ENCODE measurements at regions not wholly inside any gene's neighbourhood (a gene's known extent, or its start where the extent isn't known, plus 50 kb on each side); places are given as distances from the start of the nearest gene placed in this dataset.
A peak's percentile ranks its signal among the peaks of the same experiment; 100 is the strongest.

DNA sequence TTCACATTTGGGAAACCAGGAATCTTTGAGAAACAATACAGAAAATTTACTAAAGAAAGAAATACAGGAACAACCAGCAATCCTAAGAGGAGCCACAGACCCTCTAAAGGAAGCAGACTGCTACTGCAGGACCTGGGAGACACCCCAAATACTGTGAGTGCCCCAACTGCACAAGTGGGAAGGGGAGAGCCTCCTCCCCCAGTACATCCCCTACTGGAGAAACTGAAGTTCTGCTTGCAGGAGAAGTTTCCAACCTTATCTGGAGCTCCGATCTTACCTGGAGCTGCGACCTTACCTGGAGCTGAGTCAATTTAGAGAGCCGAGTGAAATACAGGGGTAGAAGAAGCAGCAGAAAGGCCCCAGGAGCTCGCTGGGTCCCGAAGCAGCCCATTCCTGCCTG is 236.4 kb upstream of the SPRY2 start:
- intact Hi-C loops (cut with DNase I): no loop called here
- DNase-seq: no peak
- 66 to 85% methylated on average over 5 of the region's 5 CpGs for WGBS, 2 donors
- Histone ChIP-seq H3K4me1 (peaks cover 0 to 16% (median 13%) of the 10 kb centered on the region in 4 donors), H3K36me3 (no peaks in the 10 kb centered on the region), H3K27me3 (no peaks in the 10 kb centered on the region), H3K27ac (no peak overlapping the region), H3K9me3 (no peaks in the 10 kb centered on the region), H3K4me3 (no peak overlapping the region)
- no peak for TF ChIP-seq POLR2AphosphoS5 (IDR thresholded peaks at IDR 0.05)
- no peak for TF ChIP-seq POLR2A (IDR thresholded peaks at IDR 0.05)
- TF ChIP-seq EP300 (IDR thresholded peaks at IDR 0.05): no peak
- TF ChIP-seq, protein P1, sequence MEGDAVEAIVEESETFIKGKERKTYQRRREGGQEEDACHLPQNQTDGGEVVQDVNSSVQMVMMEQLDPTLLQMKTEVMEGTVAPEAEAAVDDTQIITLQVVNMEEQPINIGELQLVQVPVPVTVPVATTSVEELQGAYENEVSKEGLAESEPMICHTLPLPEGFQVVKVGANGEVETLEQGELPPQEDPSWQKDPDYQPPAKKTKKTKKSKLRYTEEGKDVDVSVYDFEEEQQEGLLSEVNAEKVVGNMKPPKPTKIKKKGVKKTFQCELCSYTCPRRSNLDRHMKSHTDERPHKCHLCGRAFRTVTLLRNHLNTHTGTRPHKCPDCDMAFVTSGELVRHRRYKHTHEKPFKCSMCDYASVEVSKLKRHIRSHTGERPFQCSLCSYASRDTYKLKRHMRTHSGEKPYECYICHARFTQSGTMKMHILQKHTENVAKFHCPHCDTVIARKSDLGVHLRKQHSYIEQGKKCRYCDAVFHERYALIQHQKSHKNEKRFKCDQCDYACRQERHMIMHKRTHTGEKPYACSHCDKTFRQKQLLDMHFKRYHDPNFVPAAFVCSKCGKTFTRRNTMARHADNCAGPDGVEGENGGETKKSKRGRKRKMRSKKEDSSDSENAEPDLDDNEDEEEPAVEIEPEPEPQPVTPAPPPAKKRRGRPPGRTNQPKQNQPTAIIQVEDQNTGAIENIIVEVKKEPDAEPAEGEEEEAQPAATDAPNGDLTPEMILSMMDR (IDR thresholded peaks at IDR 0.05): no peak

DNA sequence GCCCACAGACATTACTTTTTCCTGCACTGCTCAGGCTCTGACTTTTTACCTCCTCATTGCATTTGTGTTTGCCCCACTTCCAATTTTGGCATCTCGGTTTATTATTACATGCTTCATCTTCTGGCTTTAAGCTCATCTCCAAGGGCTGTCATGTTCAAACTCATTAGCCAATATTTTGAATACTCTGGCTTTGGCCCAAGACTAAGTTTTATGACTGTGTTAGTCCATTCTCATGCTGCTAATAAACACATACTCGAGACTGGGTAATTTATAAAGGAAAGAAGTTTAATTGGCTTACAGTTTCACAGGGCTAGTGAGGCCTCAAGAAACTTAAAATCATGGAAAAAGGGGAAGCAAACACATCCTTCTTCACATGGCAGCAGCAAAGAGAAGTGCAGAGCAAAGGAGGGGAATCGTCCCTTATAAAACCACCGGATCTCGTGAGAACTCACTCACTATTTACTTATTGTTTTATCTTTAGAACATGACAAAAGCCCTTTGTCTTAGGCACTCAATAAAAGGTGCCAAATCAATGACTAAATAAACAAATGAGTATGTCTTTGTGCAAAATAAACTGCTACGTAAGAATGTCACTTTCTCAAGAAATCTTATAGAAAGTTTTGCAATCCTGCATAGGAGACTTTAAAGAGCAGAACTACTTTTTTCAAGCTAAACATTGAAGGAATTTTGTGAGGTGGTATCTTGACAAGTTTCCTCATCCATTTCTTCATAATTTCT is 233.4 kb upstream of the SPRY2 start:
- Histone ChIP-seq H3K27me3 (no peaks in the 10 kb centered on the region), H3K4me1 (peaks cover 0 to 19% (median 13%) of the 10 kb centered on the region in 4 donors), H3K9me3 (no peaks in the 10 kb centered on the region), H3K4me3 (no peak overlapping the region), H3K27ac (peak overlapping the region in 1 of 4 donors; percentile 21), H3K36me3 (no peaks in the 10 kb centered on the region)
- no peak for DNase-seq
- WGBS, 2 donors: 20 to 55% methylated on average over 6 of the region's 6 CpGs
- no peak for TF ChIP-seq POLR2A (IDR thresholded peaks at IDR 0.05)
- TF ChIP-seq POLR2AphosphoS5 (IDR thresholded peaks at IDR 0.05): peak in 1 of 4 donors; percentile 43
- intact Hi-C loops (cut with DNase I): no loop called here

DNA sequence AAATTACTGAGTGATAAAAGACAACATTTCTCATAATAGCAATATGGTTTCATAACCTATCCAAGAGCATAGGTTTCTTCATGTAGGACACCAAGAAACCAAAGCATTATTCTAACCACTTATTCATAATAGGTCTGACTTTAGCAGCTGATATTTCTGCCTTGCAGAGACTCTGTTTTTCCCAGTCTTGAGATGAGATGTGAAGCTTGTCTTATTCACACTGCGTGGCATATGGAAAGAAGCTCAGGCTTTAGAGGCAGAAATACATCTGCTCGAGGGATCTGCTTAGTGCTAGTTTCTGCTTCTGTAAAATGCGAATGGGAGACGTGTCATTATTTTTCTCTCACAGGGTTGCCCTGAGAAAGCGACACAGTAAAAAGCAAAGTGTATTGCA is 232.0 kb upstream of the SPRY2 start:
- Histone ChIP-seq H3K4me3 (no peak overlapping the region), H3K27me3 (no peaks in the 10 kb centered on the region), H3K9me3 (no peaks in the 10 kb centered on the region), H3K27ac (no peak overlapping the region), H3K4me1 (peaks cover 0 to 19% (median 13%) of the 10 kb centered on the region in 4 donors), H3K36me3 (no peaks in the 10 kb centered on the region)
- no peak for DNase-seq
- 87 to 95% methylated on average over 5 of the region's 5 CpGs for WGBS, 2 donors
- intact Hi-C loops (cut with DNase I): no loop called here
- TF ChIP-seq, protein P1 (IDR thresholded peaks at IDR 0.05): no peak
- TF ChIP-seq POLR2A (IDR thresholded peaks at IDR 0.05) (no peak), POLR2AphosphoS5 (IDR thresholded peaks at IDR 0.05) (no peak), EP300 (IDR thresholded peaks at IDR 0.05) (no peak)

DNA sequence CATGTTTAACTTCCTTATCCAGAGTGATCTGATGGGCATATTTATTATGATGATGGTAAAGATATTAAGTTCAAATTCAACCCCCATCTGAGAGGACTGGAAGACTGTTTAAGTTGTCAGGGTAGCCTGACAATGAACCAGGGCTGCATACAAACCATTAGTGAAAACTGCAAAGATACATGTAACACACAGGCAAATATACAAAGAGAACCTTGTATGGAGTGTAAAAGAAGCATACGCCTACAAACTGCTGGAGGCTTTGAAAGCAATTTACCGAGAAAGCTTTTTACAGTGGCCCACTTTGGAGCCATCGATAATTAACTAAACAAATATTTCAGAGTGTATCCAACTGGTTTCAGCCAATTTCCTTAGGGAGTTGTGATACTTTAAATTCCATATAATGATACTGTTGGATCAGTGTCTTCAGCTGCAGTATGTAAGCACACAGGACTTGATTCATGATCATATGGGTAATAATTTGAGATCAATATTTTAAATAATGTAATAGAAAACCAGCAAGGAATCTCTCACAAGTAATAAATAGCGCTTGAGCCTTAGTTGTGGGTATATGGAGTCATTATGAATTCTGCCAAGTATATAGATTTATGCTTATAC is 231.5 kb upstream of the SPRY2 start:
- Histone ChIP-seq H3K4me3 (no peak overlapping the region), H3K27ac (no peak overlapping the region), H3K27me3 (no peaks in the 10 kb centered on the region), H3K9me3 (no peaks in the 10 kb centered on the region), H3K4me1 (peaks cover 0 to 19% (median 13%) of the 10 kb centered on the region in 4 donors), H3K36me3 (no peaks in the 10 kb centered on the region)
- no peak for TF ChIP-seq POLR2AphosphoS5 (IDR thresholded peaks at IDR 0.05)
- TF ChIP-seq EP300 (IDR thresholded peaks at IDR 0.05): no peak
- TF ChIP-seq, protein P1 (IDR thresholded peaks at IDR 0.05): no peak
- TF ChIP-seq POLR2A (IDR thresholded peaks at IDR 0.05): no peak
- intact Hi-C loops (cut with DNase I): no loop called here
- no peak for DNase-seq
- 68 to 78% methylated on average over 4 of the region's 4 CpGs for WGBS, 2 donors

Measured in sigmoid colon (tissue), 6 donors.